ENCODE measurements at regions not wholly inside any gene's neighbourhood (a gene's known extent, or its start where the extent isn't known, plus 50 kb on each side); places are given as distances from the start of the nearest gene placed in this dataset.

- Histone ChIP-seq H3K27me3 (no peaks in the 10 kb centered on the region), H3K4me1 (peaks cover 13 to 21% (median 18%) of the 10 kb centered on the region in 10 experiments), H3K4me3 (no peak overlapping the region), H4K20me1 (no peaks in the 10 kb centered on the region), H3K9me3 (replicated peaks in 1 of 11) (peaks cover 17 to 43% (median 31%) of the 10 kb centered on the region in 11 experiments; a peak in 21 of 22 replicates), H3K4me2 (no peak overlapping the region), H3K36me3 (no peaks in the 10 kb centered on the region), H3K27ac (no peak overlapping the region), H3K9ac (no peak overlapping the region)
- no peak for TF ChIP-seq Cebpa-rat (IDR thresholded peaks at IDR 0.05)
These were observed 56.7 kb upstream of the TAF11L2 start for GRCh38 chr5:17441351-17441750.

- Histone ChIP-seq H3K27me3 (no peaks in the 10 kb centered on the region), H3K4me1 (peaks cover 0 to 5% (median 4%) of the 10 kb centered on the region in 10 experiments; a peak in 5 of 20 replicates), H3K4me2 (0 out of 22 replicates have a peak overlapping the region, but pooled peaks of 1 of the 11 experiments have one; percentile 20), H3K36me3 (no peaks in the 10 kb centered on the region), H3K27ac (no peak overlapping the region), H3K9me3 (replicated peaks in 1 of 11) (peaks cover 16 to 34% (median 22%) of the 10 kb centered on the region in 11 experiments; a peak in 21 of 22 replicates), H3K9ac (no peak overlapping the region), H4K20me1 (no peaks in the 10 kb centered on the region), H3K4me3 (no peak overlapping the region)
- no peak for TF ChIP-seq Cebpa-rat (IDR thresholded peaks at IDR 0.05)
These were observed 54.5 kb upstream of the TAF11L2 start for GRCh38 chr5:17443333-17444130.

- Histone ChIP-seq H3K36me3 (no peaks in the 10 kb centered on the region), H4K20me1 (no peaks in the 10 kb centered on the region), H3K4me2 (no peak overlapping the region), H3K4me1 (peaks cover 0 to 5% (median 4%) of the 10 kb centered on the region in 10 experiments; a peak in 5 of 20 replicates), H3K4me3 (no peak overlapping the region), H3K9me3 (replicated peaks in 1 of 11) (peaks cover 8 to 25% (median 17%) of the 10 kb centered on the region in 11 experiments; a peak in 21 of 22 replicates), H3K27me3 (no peaks in the 10 kb centered on the region), H3K27ac (no peak overlapping the region), H3K9ac (no peak overlapping the region)
- no peak for TF ChIP-seq Cebpa-rat (IDR thresholded peaks at IDR 0.05)
These were observed 53.5 kb upstream of the TAF11L2 start for GRCh38 chr5:17444496-17444895.

- no peaks in the 10 kb centered on the region for H3K36me3 ChIP-seq
- no peaks in the 10 kb centered on the region for H4K20me1 ChIP-seq
- TF ChIP-seq Cebpa-rat (IDR thresholded peaks at IDR 0.05): no peak
- peaks cover 0 to 5% (median 4%) of the 10 kb centered on the region in 10 experiments; a peak in 5 of 20 replicates for H3K4me1 ChIP-seq
- no peak overlapping the region for H3K27ac ChIP-seq
- H3K27me3 ChIP-seq: no peaks in the 10 kb centered on the region
- H3K9ac ChIP-seq: no peak overlapping the region
- no peak overlapping the region for H3K4me3 ChIP-seq
- peaks cover 5 to 18% (median 12%) of the 10 kb centered on the region in 11 experiments; a peak in 20 of 22 replicates for H3K9me3 ChIP-seq (replicated peaks in 1 of 11)
- 0 out of 22 replicates have a peak overlapping the region, but pooled peaks of 1 of the 11 experiments have one; percentile 7 for H3K4me2 ChIP-seq
These were observed 52.8 kb upstream of the TAF11L2 start for GRCh38 chr5:17445185-17445584.
